Left lung (tissue), 4 donors: ENCODE measurements at regions not wholly inside any gene's neighbourhood (a gene's known extent, or its start where the extent isn't known, plus 50 kb on each side); places are given as distances from the start of the nearest gene placed in this dataset.
"Not testable (repeated sequence)": the region's sequence is repeated elsewhere in the genome, so short reads cannot be mapped to it uniquely, and the experiment has no call there.

Experiments
- ATAC-seq: fragments of 200-7000 bp; cut with Tn5 transposase; one replicate; pipeline ENCODE4 v1.9.1; 2020; ENCODE audit warnings: moderate library complexity
- DNase-seq, 4 donors: peaks; one replicate each; pipeline ENCODE4 v3.0.0-alpha.2; 2013 to 2020
- H3K27ac ChIP-seq, 2 donors: fragments of 200-600 bp; sonication (generic) in 1 of 2; one replicate each; pipeline versions ENCODE4 v1.5.0 to v1.8.0; 2020 to 2021
- H3K27me3 ChIP-seq, 2 donors: fragments of 200-600 bp; sonication (generic) in 1 of 2; one replicate each; pipeline versions ENCODE4 v1.5.0 to v1.8.0; 2020 to 2021
- H3K36me3 ChIP-seq, 2 donors: fragments of 200-600 bp; sonication (generic) in 1 of 2; one replicate each; pipeline versions ENCODE4 v1.5.0 to v1.8.0; 2020 to 2021
- H3K4me1 ChIP-seq, 2 donors: fragments of 200-600 bp; one replicate each; pipeline ENCODE4 v1.8.0; 2021
- H3K4me3 ChIP-seq, 2 donors: fragments of 200-600 bp; sonication (generic) in 1 of 2; one replicate each; pipeline versions ENCODE4 v1.5.0 to v1.8.0; 2020 to 2021; ENCODE audit warnings: mild to moderate bottlenecking in 1 of 2
- H3K9me3 ChIP-seq, 2 donors: fragments of 200-600 bp; sonication (generic) in 1 of 2; one replicate each; pipeline versions ENCODE4 v1.5.0 to v1.8.0; 2020 to 2021
- CTCF ChIP-seq, 2 donors: fragments of 200-600 bp; sonication (generic) in 1 of 2; IDR thresholded peaks; one replicate each; pipeline versions ENCODE4 v1.5.0 to v1.8.0; 2021; ENCODE audit warnings: antibody characterized with exemption in 2 of 2
- intact Hi-C, 2 donors: fragments of 100-400 bp; cut with DNase I; formaldehyde crosslinking; loops; one replicate each; pipeline versions ENCODE4 v1.11.2 to v1.14.2; 2022
- donor health status: DM: no; HTN: yes; CAD: no.
- donor health status: DM: no; HTN: no; CAD: no.

DNA sequence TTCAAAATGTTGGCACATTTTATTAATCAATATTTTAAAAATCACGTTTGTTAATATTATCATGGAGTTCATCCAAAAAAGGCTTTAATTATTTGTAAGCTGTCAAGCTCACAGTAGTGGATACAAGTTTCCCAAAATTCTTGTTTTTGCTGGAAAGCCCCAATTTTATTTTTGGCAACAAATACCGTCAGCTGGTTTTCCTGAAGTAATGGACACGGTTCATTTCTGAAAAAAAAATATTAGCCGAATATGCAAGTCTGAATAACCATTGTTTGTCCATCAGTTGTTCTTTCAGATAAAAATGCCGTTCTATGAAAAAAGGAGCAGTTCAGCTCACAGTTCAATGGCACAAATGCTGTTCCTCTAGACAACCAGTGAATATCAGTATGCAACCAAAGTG, 101.5 kb upstream of the RAI14 start:
- no peak for DNase-seq
- intact Hi-C loops: no loop called here
- H3K4me1 ChIP-seq: peaks cover 0 to 3% of the 10 kb centered on the region in 2 donors
- H3K9me3 ChIP-seq: no peaks in the 10 kb centered on the region
- no peak overlapping the region for H3K4me3 ChIP-seq
- no peak for TF ChIP-seq CTCF (IDR thresholded peaks at IDR 0.05)
- no peaks in the 10 kb centered on the region for H3K27me3 ChIP-seq
- no peaks in the 10 kb centered on the region for H3K36me3 ChIP-seq
- ATAC-seq: no peak
- H3K27ac ChIP-seq: no peak overlapping the region

DNA sequence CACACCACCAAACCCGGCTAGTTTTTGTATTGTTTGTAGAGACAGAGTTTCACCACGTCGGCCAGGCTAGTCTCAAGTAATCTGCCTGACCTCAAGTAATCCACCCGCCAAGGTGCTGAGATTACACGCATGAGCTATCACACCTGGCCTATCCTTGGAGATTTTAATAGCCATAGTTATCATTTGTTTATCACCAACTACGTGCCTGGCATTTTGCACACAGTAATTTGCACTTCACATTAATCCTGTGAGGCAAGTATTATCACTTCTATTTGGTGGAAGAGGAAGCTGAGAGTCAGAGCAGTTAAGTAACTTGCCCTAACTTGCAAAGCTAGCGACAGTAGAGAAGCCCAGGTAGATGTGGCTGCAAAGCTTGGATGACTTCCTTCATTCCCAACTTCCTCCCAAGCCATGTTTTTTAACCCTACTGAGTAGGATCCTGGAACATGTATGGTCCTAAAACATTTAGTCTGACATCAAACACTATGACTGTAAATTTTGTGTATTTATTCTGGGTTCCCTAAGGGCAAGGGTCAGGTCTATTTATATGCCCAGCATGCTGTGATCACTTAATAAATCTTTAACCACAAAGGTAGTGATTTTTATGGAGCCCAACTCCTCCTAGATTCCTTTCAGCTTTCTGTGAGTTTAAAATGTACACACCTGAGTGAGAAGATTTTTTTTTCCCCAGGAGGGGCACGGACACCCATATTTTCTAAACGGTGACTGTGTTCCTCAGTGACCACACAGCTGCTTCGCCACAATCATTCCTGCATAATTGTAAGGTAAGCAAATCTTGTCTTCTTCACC, 100.2 kb upstream of the RAI14 start:
- ATAC-seq (no peak), DNase-seq (no peak)
- Histone ChIP-seq H3K4me3 (no peak overlapping the region), H3K9me3 (no peaks in the 10 kb centered on the region), H3K27me3 (no peaks in the 10 kb centered on the region), H3K36me3 (no peaks in the 10 kb centered on the region), H3K27ac (no peak overlapping the region), H3K4me1 (peaks cover 0 to 3% of the 10 kb centered on the region in 2 donors)
- no peak for TF ChIP-seq CTCF (IDR thresholded peaks at IDR 0.05)
- intact Hi-C loops: no loop called here

- Histone ChIP-seq H3K4me3 (no peak overlapping the region), H3K27ac (no peak overlapping the region)
- ATAC-seq: no peak
Observed at GRCh38 chr5:34556509-34556782, 99.7 kb upstream of the RAI14 start.

GRCh38 chr5:34561581-34561980, 94.5 kb upstream of the RAI14 start:
- H3K27ac ChIP-seq, H3K4me1 ChIP-seq, intact Hi-C loops, H3K36me3 ChIP-seq, H3K27me3 ChIP-seq, DNase-seq, H3K4me3 ChIP-seq, ATAC-seq, H3K9me3 ChIP-seq: not testable (repeated sequence)

More at GRCh38 chr5:34556509-34556782, 99.7 kb upstream of the RAI14 start:
- no peak for TF ChIP-seq CTCF (IDR thresholded peaks at IDR 0.05)
- H3K9me3 ChIP-seq: no peaks in the 10 kb centered on the region
- H3K27me3 ChIP-seq: no peaks in the 10 kb centered on the region
- peaks cover 0 to 3% of the 10 kb centered on the region in 2 donors for H3K4me1 ChIP-seq
- no peak for DNase-seq
- H3K36me3 ChIP-seq: no peaks in the 10 kb centered on the region
- intact Hi-C loops: no loop called here

GRCh38 chr5:34562791-34563190, 93.3 kb upstream of the RAI14 start:
- no peak overlapping the region for H3K4me3 ChIP-seq
- no peaks in the 10 kb centered on the region for H3K4me1 ChIP-seq
- H3K36me3 ChIP-seq: no peaks in the 10 kb centered on the region
- intact Hi-C loops: no loop called here
- no peak for TF ChIP-seq CTCF (IDR thresholded peaks at IDR 0.05)
- ATAC-seq (no peak), DNase-seq (no peak)
- H3K9me3 ChIP-seq: no peaks in the 10 kb centered on the region
- H3K27me3 ChIP-seq: no peaks in the 10 kb centered on the region
- no peak overlapping the region for H3K27ac ChIP-seq

- Histone ChIP-seq H3K27ac (no peak overlapping the region), H3K4me1 (no peaks in the 10 kb centered on the region), H3K36me3 (no peaks in the 10 kb centered on the region), H3K4me3 (no peak overlapping the region), H3K27me3 (no peaks in the 10 kb centered on the region), H3K9me3 (no peaks in the 10 kb centered on the region)
- intact Hi-C loops: no loop called here
- ATAC-seq (no peak), DNase-seq (no peak)
- TF ChIP-seq CTCF (IDR thresholded peaks at IDR 0.05): no peak
Observed at GRCh38 chr5:34563269-34563668, 92.9 kb upstream of the RAI14 start.
